ENCODE measurements at regions not wholly inside any gene's neighbourhood (a gene's known extent, or its start where the extent isn't known, plus 50 kb on each side); places are given as distances from the start of the nearest gene placed in this dataset.

GRCh38 chr2:120678926-120679325 is 56.7 kb upstream of the GLI2 start:
- no peak overlapping the region for H3K4me3 ChIP-seq (replicated peaks; ENCODE audit: low read depth, low read length)
- TF ChIP-seq CTCF (IDR thresholded peaks at IDR 0.05; ENCODE audit: low read length, missing control alignments) = no peak
- no peak for DNase-seq (ENCODE audit: low read depth)

- H3K4me3 ChIP-seq (replicated peaks; ENCODE audit: low read depth, low read length) = no peak overlapping the region
- DNase-seq (ENCODE audit: low read depth) = no peak
- no peak for TF ChIP-seq CTCF (IDR thresholded peaks at IDR 0.05; ENCODE audit: low read length, missing control alignments)
These were observed 56.1 kb upstream of the GLI2 start for GRCh38 chr2:120679526-120679925.

GRCh38 chr2:120680136-120680761 is 55.4 kb upstream of the GLI2 start:
- peak; percentile 93 for DNase-seq (ENCODE audit: low read depth)
- peak; percentile 53 for TF ChIP-seq CTCF (IDR thresholded peaks at IDR 0.05; ENCODE audit: low read length, missing control alignments)
- no peak overlapping the region for H3K4me3 ChIP-seq (replicated peaks; ENCODE audit: low read depth, low read length)

GRCh38 chr2:120681181-120681580 is 54.5 kb upstream of the GLI2 start:
- no peak for DNase-seq (ENCODE audit: low read depth)

GRCh38 chr2:120681696-120682288 is 53.9 kb upstream of the GLI2 start:
- TF ChIP-seq CTCF (IDR thresholded peaks at IDR 0.05; ENCODE audit: low read length, missing control alignments) = no peak
- no peak for DNase-seq (ENCODE audit: low read depth)
- no peak overlapping the region for H3K4me3 ChIP-seq (replicated peaks; ENCODE audit: low read depth, low read length)

More at GRCh38 chr2:120681181-120681580, 54.5 kb upstream of the GLI2 start:
- no peak for TF ChIP-seq CTCF (IDR thresholded peaks at IDR 0.05; ENCODE audit: low read length, missing control alignments)
- no peak overlapping the region for H3K4me3 ChIP-seq (replicated peaks; ENCODE audit: low read depth, low read length)

- no peak for DNase-seq (ENCODE audit: low read depth)
- no peak for TF ChIP-seq CTCF (IDR thresholded peaks at IDR 0.05; ENCODE audit: low read length, missing control alignments)
- no peak overlapping the region for H3K4me3 ChIP-seq (replicated peaks; ENCODE audit: low read depth, low read length)
These were observed 53.0 kb upstream of the GLI2 start for GRCh38 chr2:120682654-120683053.

GRCh38 chr2:120683081-120683480 is 52.6 kb upstream of the GLI2 start:
- DNase-seq (ENCODE audit: low read depth) = no peak

More at GRCh38 chr2:120683081-120683480, 52.6 kb upstream of the GLI2 start:
- H3K4me3 ChIP-seq (replicated peaks; ENCODE audit: low read depth, low read length) = no peak overlapping the region
- TF ChIP-seq CTCF (IDR thresholded peaks at IDR 0.05; ENCODE audit: low read length, missing control alignments) = no peak
